Gastroesophageal sphincter (tissue), 4 donors: ENCODE measurements at regions not wholly inside any gene's neighbourhood (a gene's known extent, or its start where the extent isn't known, plus 50 kb on each side); places are given as distances from the start of the nearest gene placed in this dataset.

Source experiments
- ATAC-seq: fragments of 150-250 bp; one replicate; pipeline ENCODE4 v1.9.1; 2016; ENCODE audit warnings: mild to moderate bottlenecking, moderate library complexity
- H3K27ac ChIP-seq, 4 donors: fragments of 200-600 bp; sonication (generic) in 3 of 4; 1 replicate in 3 of 4; 2 replicates in 1 of 4; pipeline ENCODE4 v1.5.1; 2016 to 2019
- H3K27me3 ChIP-seq: fragments of 200-600 bp; sonication (generic); one replicate; pipeline ENCODE4 v1.5.1; 2019
- H3K36me3 ChIP-seq, 2 donors: fragments of 200-600 bp; sonication (generic); one replicate each; pipeline ENCODE4 v1.5.1; 2019; ENCODE audit warnings: control low read depth in 1 of 2
- H3K4me1 ChIP-seq, 3 donors: fragments of 200-600 bp; sonication (generic); 1 replicate in 2 of 3; 2 replicates in 1 of 3; pipeline ENCODE4 v1.5.1; 2016 to 2019; ENCODE audit warnings: control low read depth in 2 of 3
- H3K4me3 ChIP-seq, 2 donors: fragments of 200-600 bp; sonication (generic); one replicate each; pipeline ENCODE4 v1.5.1; 2019; ENCODE audit warnings: mild to moderate bottlenecking in 1 of 2, moderate library complexity in 1 of 2
- H3K9me3 ChIP-seq, 3 donors: fragments of 200-600 bp; sonication (generic); one replicate each; pipeline ENCODE4 v1.5.1; 2017 to 2019; ENCODE audit warnings: control low read depth in 2 of 3
- CTCF ChIP-seq, 4 experiments: fragments of 200-600 bp in 2 of 4; fragments of 450-650 bp in 2 of 4; sonication (generic) in 1 of 4; IDR thresholded peaks; one replicate each; pipeline ENCODE4 v1.5.1; 2017 to 2019; ENCODE audit warnings: antibody characterized with exemption in 4 of 4, mild to moderate bottlenecking in 2 of 4, moderate library complexity in 2 of 4
- EP300 ChIP-seq: sonication (generic); formaldehyde crosslinking; IDR thresholded peaks from one replicate; pipeline ENCODE4 v1.6.1; 2017; ENCODE audit warnings: antibody characterized with exemption, mild to moderate bottlenecking
- POLR2A ChIP-seq, 2 donors: fragments of 450-650 bp; IDR thresholded peaks; one replicate each; pipeline ENCODE4 v1.6.1; 2017; ENCODE audit warnings: antibody characterized with exemption in 2 of 2, mild to moderate bottlenecking in 2 of 2, moderate library complexity in 1 of 2
- POLR2AphosphoS5 ChIP-seq: sonication (generic); formaldehyde crosslinking; IDR thresholded peaks from one replicate; pipeline ENCODE4 v1.6.1; 2017; ENCODE audit warnings: antibody characterized with exemption
- WGBS, 2 donors: methylation state at CpG; one replicate each; pipeline ENCODE4 v1.1.5; 2018; ENCODE audit warnings: low coverage in 1 of 2; 5-methylcytosine and 5-hydroxymethylcytosine counted together

- Histone ChIP-seq H3K4me1 (peaks cover 0 to 3% (median 0%) of the 10 kb centered on the region in 3 donors), H3K27ac (no peak overlapping the region), H3K27me3 (peaks cover 62% of the 10 kb centered on the region), H3K9me3 (peaks cover 0 to 26% (median 0%) of the 10 kb centered on the region in 3 donors), H3K4me3 (no peak overlapping the region), H3K36me3 (no peaks in the 10 kb centered on the region)
- TF ChIP-seq CTCF (IDR thresholded peaks at IDR 0.05) (peak; percentile 79 to 89 (median 88)), POLR2A (IDR thresholded peaks at IDR 0.05) (no peak), POLR2AphosphoS5 (no peak)
- peak; percentile 41 for ATAC-seq
- 2 to 23% methylated on average over 8 to 13 of the region's 28 CpGs for WGBS, 2 donors
These were observed 107.0 kb upstream of the INSIG1 start for GRCh38 chr7:155190688-155191087.

- Histone ChIP-seq H3K9me3 (peaks cover 0 to 26% (median 0%) of the 10 kb centered on the region in 3 donors), H3K4me1 (peaks cover 0 to 3% (median 0%) of the 10 kb centered on the region in 3 donors), H3K27me3 (peaks cover 62% of the 10 kb centered on the region), H3K4me3 (no peak overlapping the region), H3K36me3 (no peaks in the 10 kb centered on the region), H3K27ac (no peak overlapping the region)
- no peak for ATAC-seq
- 75% methylated on average over 2 to 8 of the region's 14 CpGs for WGBS, 2 donors
- TF ChIP-seq POLR2A (IDR thresholded peaks at IDR 0.05) (no peak), POLR2AphosphoS5 (no peak), CTCF (IDR thresholded peaks at IDR 0.05) (no peak), EP300 (no peak)
These were observed 106.5 kb upstream of the INSIG1 start for GRCh38 chr7:155191137-155191536.

GRCh38 chr7:155191901-155192478, 105.7 kb upstream of the INSIG1 start:
- Histone ChIP-seq H3K27ac (no peak overlapping the region), H3K36me3 (no peaks in the 10 kb centered on the region), H3K4me1 (peaks cover 0 to 3% (median 0%) of the 10 kb centered on the region in 3 donors), H3K4me3 (no peak overlapping the region), H3K27me3 (peaks cover 59% of the 10 kb centered on the region), H3K9me3 (peaks cover 0 to 33% (median 0%) of the 10 kb centered on the region in 3 donors)
- WGBS, 2 donors = 63 to 77% methylated on average over 3 to 4 of the region's 4 CpGs
- no peak for TF ChIP-seq CTCF (IDR thresholded peaks at IDR 0.05)
- no peak for TF ChIP-seq POLR2AphosphoS5
- TF ChIP-seq POLR2A (IDR thresholded peaks at IDR 0.05) = no peak
- no peak for TF ChIP-seq EP300
- ATAC-seq = no peak

GRCh38 chr7:155192961-155193640, 104.6 kb upstream of the INSIG1 start:
- Histone ChIP-seq H3K27me3 (peaks cover 49% of the 10 kb centered on the region), H3K36me3 (no peaks in the 10 kb centered on the region), H3K4me3 (no peak overlapping the region), H3K27ac (no peak overlapping the region), H3K4me1 (peaks cover 0 to 3% (median 0%) of the 10 kb centered on the region in 3 donors), H3K9me3 (peaks cover 0 to 28% (median 0%) of the 10 kb centered on the region in 3 donors)
- no peak for ATAC-seq
- TF ChIP-seq CTCF (IDR thresholded peaks at IDR 0.05) = no peak
- no peak for TF ChIP-seq EP300
- TF ChIP-seq POLR2A (IDR thresholded peaks at IDR 0.05) = no peak
- TF ChIP-seq POLR2AphosphoS5 = no peak
- 86% methylated on average over 5 of the region's 11 CpGs; no CpG with 5 or more reads in 1 of the 2 donors for WGBS, 2 donors

- peaks cover 0 to 28% (median 0%) of the 10 kb centered on the region in 3 donors for H3K9me3 ChIP-seq
- H3K4me3 ChIP-seq = no peak overlapping the region
- WGBS, 2 donors = 47 to 62% methylated on average over 2 to 3 of the region's 3 CpGs
- no peaks in the 10 kb centered on the region for H3K36me3 ChIP-seq
- peaks cover 55% of the 10 kb centered on the region for H3K27me3 ChIP-seq
- peaks cover 0 to 3% (median 0%) of the 10 kb centered on the region in 3 donors for H3K4me1 ChIP-seq
- TF ChIP-seq EP300 (no peak), POLR2AphosphoS5 (no peak), CTCF (IDR thresholded peaks at IDR 0.05) (no peak), POLR2A (IDR thresholded peaks at IDR 0.05) (no peak)
- H3K27ac ChIP-seq = no peak overlapping the region
- no peak for ATAC-seq
These were observed 104.0 kb upstream of the INSIG1 start for GRCh38 chr7:155193716-155194115.
